IMR-90 (cell line): ENCODE measurements at regions not wholly inside any gene's neighbourhood (a gene's known extent, or its start where the extent isn't known, plus 50 kb on each side); places are given as distances from the start of the nearest gene placed in this dataset.

Experiments
- ATAC-seq: fragments of 200-7000 bp; cut with Tn5 transposase; 2 replicates; pipeline ENCODE4 v1.9.1; 2020; ENCODE audit warnings: low read depth, mild to moderate bottlenecking, moderate library complexity
- BruUV-seq: library from RNA; stranded (reverse); fragments of 400-500 nt; replicated peaks from 2 replicates; lab custom pipeline; 2021; lab: Mats Ljungman, UMichigan
- CTCF ChIA-PET: fragments of 300-600 bp; formaldehyde crosslinking; extraction: SDS; loops from one replicate; lab custom pipeline; 2021; ENCODE audit warnings: antibody characterized with exemption; lab: Yijun Ruan, JAX
- POLR2A ChIA-PET: fragments of 300-600 bp; sonication (Branson Sonifier 250); formaldehyde crosslinking; loops from one replicate; lab custom pipeline; 2022; ENCODE audit warnings: antibody characterized with exemption; ENCODE audit not compliant: unreplicated experiment; lab: Charles Lee
- DNase-seq: peaks from one replicate; pipeline ENCODE4 v3.0.0; 2013
- H2AFZ ChIP-seq: replicated peaks from 2 replicates; pipeline ENCODE3; 2013; ENCODE audit warnings: low read length, mild to moderate bottlenecking; ENCODE audit not compliant: poor library complexity
- H2AK5ac ChIP-seq: 2 replicates; pipeline ENCODE4 v1.6.1; 2013; ENCODE audit warnings: low read depth, low read length, inconsistent platforms
- H2AK9ac ChIP-seq: replicated peaks from 2 replicates; pipeline ENCODE3; 2013; ENCODE audit warnings: mild to moderate bottlenecking, low read depth, low read length, moderate library complexity; ENCODE audit not compliant: poor library complexity
- H2BK120ac ChIP-seq: 2 replicates; pipeline ENCODE4 v1.6.1; 2013; ENCODE audit warnings: low read depth, low read length, inconsistent platforms
- H2BK15ac ChIP-seq: 3 replicates; pipeline ENCODE4 v1.6.1; 2013; ENCODE audit warnings: low read depth, low read length, inconsistent platforms
- H2BK20ac ChIP-seq: 2 replicates; pipeline ENCODE4 v1.6.1; 2013; ENCODE audit warnings: low read depth, mild to moderate bottlenecking, inconsistent platforms, low read length, moderate library complexity
- H2BK5ac ChIP-seq: 2 replicates; pipeline ENCODE4 v1.6.1; 2013; ENCODE audit warnings: mild to moderate bottlenecking, low read depth, low read length, inconsistent platforms; ENCODE audit not compliant: poor library complexity, severe bottlenecking
- H3K14ac ChIP-seq: replicated peaks from 2 replicates; pipeline ENCODE4 v1.6.1; 2013; ENCODE audit warnings: low read depth, low read length, inconsistent platforms
- H3K18ac ChIP-seq: 2 replicates; pipeline ENCODE4 v1.6.1; 2013; ENCODE audit warnings: low read depth, low read length, control low read depth
- H3K23ac ChIP-seq: 2 replicates; pipeline ENCODE4 v1.6.1; 2013; ENCODE audit warnings: low read depth, low read length, inconsistent platforms
- H3K27ac ChIP-seq: 2 replicates; pipeline ENCODE4 v1.5.1; 2013; ENCODE audit warnings: mild to moderate bottlenecking, control low read depth, low read length; ENCODE audit not compliant: insufficient read depth
- H3K27me3 ChIP-seq: 2 replicates; pipeline ENCODE4 v1.6.1; 2013; ENCODE audit warnings: low read length; ENCODE audit not compliant: control insufficient read depth, insufficient read depth
- H3K36me3 ChIP-seq: 2 replicates; pipeline ENCODE4 v1.6.1; 2013; ENCODE audit warnings: low read length, mixed read lengths; ENCODE audit not compliant: control insufficient read depth, insufficient read depth
- H3K4ac ChIP-seq: 2 replicates; pipeline ENCODE4 v1.6.1; 2013; ENCODE audit warnings: low read depth, low read length, inconsistent platforms
- H3K4me1 ChIP-seq: 2 replicates; pipeline ENCODE4 v1.6.1; 2013; ENCODE audit warnings: low read length, mixed read lengths; ENCODE audit not compliant: control insufficient read depth, insufficient read depth
- H3K4me2 ChIP-seq: 2 replicates; pipeline ENCODE4 v1.6.1; 2013; ENCODE audit warnings: low read depth, mild to moderate bottlenecking, control low read depth, low read length, moderate library complexity
- H3K4me3 ChIP-seq: 2 replicates; pipeline ENCODE4 v1.5.1; 2013; ENCODE audit warnings: low read depth, mild to moderate bottlenecking, control low read depth, low read length, moderate library complexity; ENCODE audit not compliant: insufficient read depth
- H3K56ac ChIP-seq: 2 replicates; pipeline ENCODE4 v1.6.1; 2013; ENCODE audit warnings: low read length, inconsistent platforms; ENCODE audit not compliant: insufficient read depth; ENCODE audit errors: extremely low read depth
- H3K79me1 ChIP-seq, 2 experiments: 2 replicates each; pipeline ENCODE4 v1.6.1; 2013; ENCODE audit warnings: low read length in 2 of 2, inconsistent platforms in 1 of 2, low read depth in 1 of 2
- H3K9ac ChIP-seq: 2 replicates; pipeline ENCODE4 v1.6.1; 2013; ENCODE audit warnings: low read depth, low read length, control low read depth
- H3K9me1 ChIP-seq: 2 replicates; pipeline ENCODE4 v1.6.1; 2013; ENCODE audit warnings: low read length, inconsistent platforms; ENCODE audit not compliant: insufficient read depth
- H3K9me3 ChIP-seq: 2 replicates; pipeline ENCODE4 v1.6.1; 2013; ENCODE audit warnings: low read length; ENCODE audit not compliant: control insufficient read depth, insufficient read depth
- H4K20me1 ChIP-seq: 2 replicates; pipeline ENCODE4 v1.6.1; 2013; ENCODE audit warnings: low read length, inconsistent platforms; ENCODE audit not compliant: insufficient read depth
- H4K5ac ChIP-seq: 2 replicates; pipeline ENCODE4 v1.6.1; 2013; ENCODE audit warnings: mild to moderate bottlenecking, low read depth, low read length, control low read depth
- H4K8ac ChIP-seq, 2 experiments: 2 replicates each; pipeline ENCODE4 v1.6.1; 2013; ENCODE audit warnings: low read depth in 2 of 2, low read length in 2 of 2, control low read depth in 1 of 2, inconsistent platforms in 1 of 2
- H4K91ac ChIP-seq: 2 replicates; pipeline ENCODE4 v1.6.1; 2013; ENCODE audit warnings: low read depth, low read length, inconsistent platforms; ENCODE audit not compliant: insufficient read depth
- BHLHE40 ChIP-seq: fragments of 150-350 bp; IDR thresholded peaks from 2 replicates; pipeline ENCODE4 v1.6.1; 2016; ENCODE audit warnings: mild to moderate bottlenecking, low read depth, low read length
- CEBPB ChIP-seq: IDR thresholded peaks from 2 replicates; pipeline ENCODE4 v1.6.1; 2012; ENCODE audit warnings: low read depth, low read length, improper control_type of control experiment
- CHD1 ChIP-seq: IDR thresholded peaks from 2 replicates; pipeline ENCODE4 v1.6.1; 2012; ENCODE audit warnings: low read depth, low read length, improper control_type of control experiment
- FOS ChIP-seq: fragments of 150-350 bp; IDR thresholded peaks from 2 replicates; pipeline ENCODE4 v1.6.1; 2016; ENCODE audit warnings: low read depth, low read length
- MAFK ChIP-seq: IDR thresholded peaks from 2 replicates; pipeline ENCODE4 v1.6.1; 2012; ENCODE audit warnings: low read depth, low read length, improper control_type of control experiment
- MAZ ChIP-seq: IDR thresholded peaks from 2 replicates; pipeline ENCODE4 v1.6.1; 2012; ENCODE audit warnings: low read depth, mild to moderate bottlenecking, low read length, improper control_type of control experiment, moderate library complexity, borderline replicate concordance
- MXI1 ChIP-seq: IDR thresholded peaks from 2 replicates; pipeline ENCODE4 v1.6.1; 2012; ENCODE audit warnings: low read depth, mild to moderate bottlenecking, low read length, moderate library complexity, borderline replicate concordance
- NFE2L2 ChIP-seq: fragments of 150-350 bp; IDR thresholded peaks from 2 replicates; pipeline ENCODE4 v1.6.1; 2016; ENCODE audit warnings: low read depth, mild to moderate bottlenecking, low read length
- POLR2A ChIP-seq: IDR thresholded peaks from 2 replicates; pipeline ENCODE4 v1.6.1; 2012; ENCODE audit warnings: mild to moderate bottlenecking, low read depth, low read length
- RAD21 ChIP-seq: IDR thresholded peaks from 2 replicates; pipeline ENCODE4 v1.6.1; 2012; ENCODE audit warnings: low read length, improper control_type of control experiment
- RCOR1 ChIP-seq: IDR thresholded peaks from 2 replicates; pipeline ENCODE4 v1.6.1; 2012; ENCODE audit warnings: mild to moderate bottlenecking, low read length, improper control_type of control experiment; ENCODE audit not compliant: insufficient replicate concordance
- RFX5 ChIP-seq: IDR thresholded peaks from 2 replicates; pipeline ENCODE4 v1.8.0; 2012; ENCODE audit warnings: low read depth, mild to moderate bottlenecking, low read length, moderate library complexity
- SMC3 ChIP-seq: fragments of 150-350 bp; IDR thresholded peaks from 2 replicates; pipeline ENCODE4 v1.6.1; 2016; ENCODE audit warnings: low read depth, mild to moderate bottlenecking, antibody characterized with exemption, low read length, moderate library complexity
- whole genome bisulfite sequencing, 2 experiments: methylation state at CpG; one replicate each; pipeline versions ENCODE4 v1.1.5 to v1.1.7; 2013; ENCODE audit warnings: missing lambda C conversion rate in 2 of 2; ENCODE audit not compliant: insufficient read length in 1 of 2; ENCODE audit errors: extremely low coverage in 2 of 2; 5-methylcytosine and 5-hydroxymethylcytosine counted together
- dilution Hi-C: fragments of 300-500 bp; cut with HindIII; formaldehyde crosslinking; loops from one replicate; pipeline ENCODE4 v1.14.3; 2018; ENCODE audit warnings: low sequenced_read_pairs; ENCODE audit not compliant: unreplicated experiment
- in situ Hi-C: fragments of 300-500 bp; cut with MboI; formaldehyde crosslinking; loops from 3 replicates; pipeline ENCODE4 v1.14.3; 2019; ENCODE audit warnings: low sequenced_read_pairs, inconsistent platforms, mixed read lengths
- intact Hi-C: fragments of 100-400 bp; cut with micrococcal nuclease; formaldehyde crosslinking; loops from 2 replicates; pipeline ENCODE4 v1.10.0; 2022
- TF ChIP-seq, protein P1 (sequence below): conservative IDR thresholded peaks from 2 replicates; pipeline ENCODE4 v1.5.1; 2012; ENCODE audit warnings: mild to moderate bottlenecking, low read depth, low read length, improper control_type of control experiment
- TF ChIP-seq, protein P2 (sequence below): fragments of 150-350 bp; IDR thresholded peaks from 2 replicates; pipeline ENCODE4 v1.6.1; 2017; ENCODE audit warnings: mild to moderate bottlenecking, antibody characterized with exemption, low read length, low read depth
- TF ChIP-seq, protein P3 (sequence below): fragments of 150-350 bp; IDR thresholded peaks from 2 replicates; pipeline ENCODE4 v1.6.1; 2016; ENCODE audit warnings: low read depth, mild to moderate bottlenecking, low read length, moderate library complexity, borderline replicate concordance

DNA sequence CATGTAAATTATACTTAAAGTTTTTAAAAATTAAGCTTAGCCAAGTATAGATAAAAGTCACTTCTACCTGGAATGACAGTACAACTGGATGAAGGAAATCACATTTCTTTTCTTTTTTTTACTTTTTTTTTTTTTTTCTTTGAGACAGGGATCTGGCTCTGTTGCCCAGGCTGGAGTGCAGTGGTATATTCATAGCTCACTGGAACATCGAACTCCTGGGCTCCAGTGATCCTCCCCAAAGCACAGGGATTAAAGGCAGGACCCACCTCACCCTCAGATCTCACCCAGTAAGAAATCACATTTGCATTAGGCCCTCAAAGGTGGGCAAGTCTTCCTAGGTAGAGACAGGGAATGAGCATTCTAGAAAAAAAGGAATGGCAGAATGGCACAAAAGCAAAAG lies 69.5 kb upstream of the C1GALT1 start:
- Histone ChIP-seq H3K27me3 (peaks cover 1% of the 10 kb centered on the region; the same call in 1 of the 2 replicates), H2AK9ac (no peak overlapping the region), H3K23ac (no peak overlapping the region), H4K91ac (no peak overlapping the region), H3K4me2 (no peak overlapping the region), H2BK5ac (no peak overlapping the region), H3K4me1 (no peaks in the 10 kb centered on the region), H3K9ac (no peak overlapping the region), H3K9me1 (no peaks in the 10 kb centered on the region), H4K20me1 (no peaks in the 10 kb centered on the region), H2BK120ac (no peak overlapping the region), H3K79me1 (no peaks in the 10 kb centered on the region), H4K8ac (no peak overlapping the region), H2BK20ac (no peak overlapping the region), H3K36me3 (no peaks in the 10 kb centered on the region), H4K5ac (no peak overlapping the region), H3K56ac (no peak overlapping the region), H2AFZ (no peak overlapping the region), H3K4me3 (no peak overlapping the region), H3K9me3 (no peaks in the 10 kb centered on the region), H2BK15ac (no peak overlapping the region), H3K18ac (no peak overlapping the region), H3K14ac (no peak overlapping the region), H3K27ac (no peak overlapping the region), H3K4ac (no peak overlapping the region), H2AK5ac (no peak overlapping the region)
- POLR2A ChIA-PET: no interaction called here
- in situ Hi-C loops (loop anchor here (25.0 kb wide), 1 partner anchor 1099 kb away; no protein-coding TSS in a partner anchor), intact Hi-C loops (no loop called here), dilution Hi-C loops (no loop called here)
- ATAC-seq (no peak), DNase-seq (no peak)
- CTCF ChIA-PET: no interaction called here
- TF ChIP-seq, protein P1, sequence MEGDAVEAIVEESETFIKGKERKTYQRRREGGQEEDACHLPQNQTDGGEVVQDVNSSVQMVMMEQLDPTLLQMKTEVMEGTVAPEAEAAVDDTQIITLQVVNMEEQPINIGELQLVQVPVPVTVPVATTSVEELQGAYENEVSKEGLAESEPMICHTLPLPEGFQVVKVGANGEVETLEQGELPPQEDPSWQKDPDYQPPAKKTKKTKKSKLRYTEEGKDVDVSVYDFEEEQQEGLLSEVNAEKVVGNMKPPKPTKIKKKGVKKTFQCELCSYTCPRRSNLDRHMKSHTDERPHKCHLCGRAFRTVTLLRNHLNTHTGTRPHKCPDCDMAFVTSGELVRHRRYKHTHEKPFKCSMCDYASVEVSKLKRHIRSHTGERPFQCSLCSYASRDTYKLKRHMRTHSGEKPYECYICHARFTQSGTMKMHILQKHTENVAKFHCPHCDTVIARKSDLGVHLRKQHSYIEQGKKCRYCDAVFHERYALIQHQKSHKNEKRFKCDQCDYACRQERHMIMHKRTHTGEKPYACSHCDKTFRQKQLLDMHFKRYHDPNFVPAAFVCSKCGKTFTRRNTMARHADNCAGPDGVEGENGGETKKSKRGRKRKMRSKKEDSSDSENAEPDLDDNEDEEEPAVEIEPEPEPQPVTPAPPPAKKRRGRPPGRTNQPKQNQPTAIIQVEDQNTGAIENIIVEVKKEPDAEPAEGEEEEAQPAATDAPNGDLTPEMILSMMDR: no peak
- TF ChIP-seq, protein P2, sequence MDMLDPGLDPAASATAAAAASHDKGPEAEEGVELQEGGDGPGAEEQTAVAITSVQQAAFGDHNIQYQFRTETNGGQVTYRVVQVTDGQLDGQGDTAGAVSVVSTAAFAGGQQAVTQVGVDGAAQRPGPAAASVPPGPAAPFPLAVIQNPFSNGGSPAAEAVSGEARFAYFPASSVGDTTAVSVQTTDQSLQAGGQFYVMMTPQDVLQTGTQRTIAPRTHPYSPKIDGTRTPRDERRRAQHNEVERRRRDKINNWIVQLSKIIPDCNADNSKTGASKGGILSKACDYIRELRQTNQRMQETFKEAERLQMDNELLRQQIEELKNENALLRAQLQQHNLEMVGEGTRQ: no peak
- TF ChIP-seq NFE2L2 (no peak), SMC3 (no peak), MAFK (no peak), RFX5 (no peak), RAD21 (no peak), MAZ (no peak), POLR2A (no peak), RCOR1 (no peak), MXI1 (no peak), CEBPB (no peak), BHLHE40 (no peak), CHD1 (no peak), FOS (no peak)
- TF ChIP-seq, protein P3, sequence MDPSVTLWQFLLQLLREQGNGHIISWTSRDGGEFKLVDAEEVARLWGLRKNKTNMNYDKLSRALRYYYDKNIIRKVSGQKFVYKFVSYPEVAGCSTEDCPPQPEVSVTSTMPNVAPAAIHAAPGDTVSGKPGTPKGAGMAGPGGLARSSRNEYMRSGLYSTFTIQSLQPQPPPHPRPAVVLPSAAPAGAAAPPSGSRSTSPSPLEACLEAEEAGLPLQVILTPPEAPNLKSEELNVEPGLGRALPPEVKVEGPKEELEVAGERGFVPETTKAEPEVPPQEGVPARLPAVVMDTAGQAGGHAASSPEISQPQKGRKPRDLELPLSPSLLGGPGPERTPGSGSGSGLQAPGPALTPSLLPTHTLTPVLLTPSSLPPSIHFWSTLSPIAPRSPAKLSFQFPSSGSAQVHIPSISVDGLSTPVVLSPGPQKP: no peak
- BruUV-seq: no TSS peak
- WGBS, 2 experiments: no CpG with 5 or more reads among the region's 1 CpG
